ENCODE measurements at regions not wholly inside any gene's neighbourhood (a gene's known extent, or its start where the extent isn't known, plus 50 kb on each side); places are given as distances from the start of the nearest gene placed in this dataset.

DNA sequence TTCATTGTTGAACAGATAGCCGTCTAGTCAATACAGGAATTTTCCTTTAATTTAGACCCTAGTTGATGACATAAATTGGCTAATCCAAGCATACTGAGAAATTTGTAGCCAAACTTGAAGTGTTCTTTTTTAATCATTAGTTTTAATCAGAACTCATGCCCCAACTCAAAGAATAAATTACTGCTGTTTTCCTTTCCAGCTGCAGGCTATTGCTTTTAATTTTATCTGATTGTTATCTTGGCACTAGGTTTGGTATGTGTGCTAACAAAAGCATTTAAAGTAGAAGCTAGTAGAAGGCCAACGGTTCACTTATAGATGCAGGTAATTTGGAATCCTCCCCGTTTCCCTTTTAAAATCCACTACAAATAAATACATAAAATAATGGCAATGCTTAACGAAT is 188.5 kb downstream of the CD109 start:
- no peaks in the 10 kb centered on the region for H3K36me3 ChIP-seq
- H3K4me3 ChIP-seq (ENCODE audit: low read depth in 1 of 2, low read length in 1 of 2), result no peak overlapping the region
- H3K9me3 ChIP-seq, result no peaks in the 10 kb centered on the region
- TF ChIP-seq CTCF (IDR thresholded peaks at IDR 0.05), result no peak
- H3K4me1 ChIP-seq (ENCODE audit: control insufficient read depth in 1 of 2, insufficient read depth in 1 of 2, low read depth in 1 of 2, low read length in 1 of 2), result no peaks in the 10 kb centered on the region
- no peak overlapping the region for H3K27ac ChIP-seq
- no peaks in the 10 kb centered on the region for H3K27me3 ChIP-seq

DNA sequence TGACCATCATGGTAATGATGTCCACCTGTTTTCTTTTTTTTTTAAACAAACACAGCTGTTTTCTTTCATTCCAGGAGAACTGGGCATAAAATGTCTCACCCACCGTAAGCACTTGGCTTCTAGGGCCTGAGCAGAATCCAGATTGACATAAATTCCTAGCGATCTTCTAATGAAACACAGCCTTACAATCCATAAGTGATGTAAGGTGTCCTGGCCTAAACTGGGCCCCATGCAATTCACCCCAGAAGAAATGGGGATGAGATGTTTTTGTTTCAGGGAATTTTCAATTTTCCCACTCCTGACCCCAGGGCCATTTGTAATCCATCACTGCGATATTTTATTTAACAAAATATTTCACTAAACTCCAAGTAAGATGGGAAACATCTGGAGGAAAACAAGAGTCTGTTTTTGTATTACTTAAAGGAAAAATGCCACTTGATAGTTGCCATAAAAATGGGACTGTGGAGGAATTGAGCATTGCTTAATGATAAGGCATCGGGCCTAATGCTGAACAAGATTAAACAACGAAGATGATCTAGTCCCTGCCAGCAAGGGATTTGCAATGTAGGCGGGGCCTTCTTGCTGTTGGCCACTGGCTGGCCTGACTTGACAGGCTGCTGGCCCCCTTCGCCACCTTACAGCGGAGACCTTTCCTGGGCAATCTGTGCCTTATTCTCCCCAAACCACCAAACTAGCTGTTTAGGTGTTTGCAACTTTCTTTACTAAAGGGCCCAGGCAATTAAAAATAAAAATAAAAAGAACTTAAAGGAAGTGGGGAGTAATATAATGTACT is 183.7 kb downstream of the CD109 start:
- no peaks in the 10 kb centered on the region for H3K36me3 ChIP-seq
- no peak overlapping the region for H3K27ac ChIP-seq
- H3K27me3 ChIP-seq, result no peaks in the 10 kb centered on the region
- H3K4me3 ChIP-seq (ENCODE audit: low read depth in 1 of 2, low read length in 1 of 2), result no peak overlapping the region
- no peaks in the 10 kb centered on the region for H3K9me3 ChIP-seq
- no peaks in the 10 kb centered on the region for H3K4me1 ChIP-seq (ENCODE audit: control insufficient read depth in 1 of 2, insufficient read depth in 1 of 2, low read depth in 1 of 2, low read length in 1 of 2)
- TF ChIP-seq CTCF (IDR thresholded peaks at IDR 0.05), result no peak

- H3K4me1 ChIP-seq (ENCODE audit: control insufficient read depth in 1 of 2, insufficient read depth in 1 of 2, low read depth in 1 of 2, low read length in 1 of 2), result no peaks in the 10 kb centered on the region
- H3K27ac ChIP-seq, result no peak overlapping the region
- TF ChIP-seq CTCF (IDR thresholded peaks at IDR 0.05), result no peak
- no peak overlapping the region for H3K4me3 ChIP-seq (ENCODE audit: low read depth in 1 of 2, low read length in 1 of 2)
- H3K27me3 ChIP-seq, result no peaks in the 10 kb centered on the region
- H3K36me3 ChIP-seq, result no peaks in the 10 kb centered on the region
- no peaks in the 10 kb centered on the region for H3K9me3 ChIP-seq
Measured at GRCh38 chr6:73878403-73878802, 182.4 kb downstream of the CD109 start.
